Fibroblast of lung (primary cell): ENCODE measurements at regions not wholly inside any gene's neighbourhood (a gene's known extent, or its start where the extent isn't known, plus 50 kb on each side); places are given as distances from the start of the nearest gene placed in this dataset.

Source experiments
- CTCF ChIP-seq, 2 donors: IDR thresholded peaks in 1 of 2; conservative IDR thresholded peaks in 1 of 2; 1 replicate in 1 of 2; 2 replicates in 1 of 2; pipeline ENCODE4 v1.5.1; 2011 to 2012; ENCODE audit warnings: low read length in 2 of 2, control low read depth in 1 of 2, inconsistent platforms in 1 of 2, low read depth in 1 of 2, mild to moderate bottlenecking in 1 of 2
- EZH2 ChIP-seq: IDR thresholded peaks from 2 replicates; pipeline ENCODE4 v1.5.1; 2012; ENCODE audit warnings: low read length, control low read depth, mild to moderate bottlenecking; ENCODE audit errors: missing control alignments

DNA sequence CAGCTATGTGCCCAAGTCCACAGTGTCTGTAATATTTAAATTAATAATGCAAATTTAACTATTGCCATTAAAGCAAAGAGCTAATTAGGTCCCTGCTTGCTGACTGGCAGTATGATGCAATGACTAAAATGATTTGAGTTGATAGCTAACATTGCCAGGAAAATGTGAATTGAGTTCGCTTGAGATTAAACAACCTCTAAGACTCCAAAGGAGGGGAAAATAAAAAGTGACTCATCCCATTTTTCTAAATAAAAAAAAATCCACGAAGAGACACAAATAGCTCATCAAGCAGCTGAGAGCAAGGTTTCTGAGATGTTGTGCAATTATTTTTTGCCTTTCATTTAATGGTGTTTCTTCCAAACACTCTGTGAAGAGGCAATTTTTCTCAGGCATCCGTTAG lies 413.0 kb downstream of the MTX2 start:
- TF ChIP-seq EZH2 (no peak), CTCF (conservative IDR thresholded peaks at IDR 0.05 in 1 of 2, IDR thresholded peaks at IDR 0.05 in 1 of 2; ENCODE audit: low read depth in 1 of 2, low read length in 2 of 2) (no peak)
